ENCODE measurements at regions not wholly inside any gene's neighbourhood (a gene's known extent, or its start where the extent isn't known, plus 50 kb on each side); places are given as distances from the start of the nearest gene placed in this dataset.
"Not testable (repeated sequence)": the region's sequence is repeated elsewhere in the genome, so short reads cannot be mapped to it uniquely, and the experiment has no call there.

- DNase-seq: no peak
These were observed 943.1 kb upstream of the WWC1 start for GRCh38 chr5:167348251-167348926.

GRCh38 chr5:167348980-167349379, 942.5 kb upstream of the WWC1 start:
- DNase-seq: no peak

- no peak for DNase-seq
These were observed 940.1 kb upstream of the WWC1 start for GRCh38 chr5:167351316-167351715.

- DNase-seq: no peak
These were observed 938.6 kb upstream of the WWC1 start for GRCh38 chr5:167352801-167353200.

GRCh38 chr5:167355346-167355745, 936.1 kb upstream of the WWC1 start:
- no peak for DNase-seq

- no peak for DNase-seq
These were observed 935.1 kb upstream of the WWC1 start for GRCh38 chr5:167356374-167356773.

GRCh38 chr5:167358868-167359492, 932.5 kb upstream of the WWC1 start:
- DNase-seq: no peak

- DNase-seq: no peak
These were observed 929.6 kb upstream of the WWC1 start for GRCh38 chr5:167361795-167362194.

GRCh38 chr5:167363065-167363464, 928.4 kb upstream of the WWC1 start:
- DNase-seq: no peak

- no peak for DNase-seq
These were observed 916.3 kb upstream of the WWC1 start for GRCh38 chr5:167375125-167375524.

- no peak for DNase-seq
These were observed 912.3 kb upstream of the WWC1 start for GRCh38 chr5:167378894-167379723.

GRCh38 chr5:167381457-167381856, 910.0 kb upstream of the WWC1 start:
- DNase-seq: no peak

GRCh38 chr5:167389537-167389936, 901.9 kb upstream of the WWC1 start:
- DNase-seq: no peak

GRCh38 chr5:167391286-167391685, 900.2 kb upstream of the WWC1 start:
- not testable (repeated sequence) for DNase-seq

- no peak for DNase-seq
These were observed 899.2 kb upstream of the WWC1 start for GRCh38 chr5:167392240-167392639.

- no peak for DNase-seq
These were observed 898.1 kb upstream of the WWC1 start for GRCh38 chr5:167393358-167393757.

- no peak for DNase-seq
These were observed 888.8 kb upstream of the WWC1 start for GRCh38 chr5:167402671-167403070.

GRCh38 chr5:167406513-167406912, 884.9 kb upstream of the WWC1 start:
- no peak for DNase-seq

GRCh38 chr5:167412556-167412955, 878.9 kb upstream of the WWC1 start:
- no peak for DNase-seq

GRCh38 chr5:167413506-167413905, 877.9 kb upstream of the WWC1 start:
- DNase-seq: peak in 1 of 2 experiments; percentile 17

GRCh38 chr5:167414611-167415010, 876.8 kb upstream of the WWC1 start:
- peak in 1 of 2 experiments; percentile 24 for DNase-seq

GRCh38 chr5:167415779-167416746, 875.4 kb upstream of the WWC1 start:
- peak in 1 of 2 experiments; percentile 19 for DNase-seq

GRCh38 chr5:167417662-167418061, 873.8 kb upstream of the WWC1 start:
- peak; percentile 89 to 90 for DNase-seq

Measured in NCI-H526 (cell line).